DMS153 (cell line): ENCODE measurements at regions not wholly inside any gene's neighbourhood (a gene's known extent, or its start where the extent isn't known, plus 50 kb on each side); places are given as distances from the start of the nearest gene placed in this dataset.
"Not testable (repeated sequence)": the region's sequence is repeated elsewhere in the genome, so short reads cannot be mapped to it uniquely, and the experiment has no call there.

ENCODE experiments used
- DNase-seq: peaks from one replicate; lab custom pipeline; 2025; lab: John Stamatoyannopoulos, UW

GRCh38 chrX:115968436-115969252, 201.9 kb upstream of the AGTR2 start:
- no peak for DNase-seq

- DNase-seq: no peak
Measured at GRCh38 chrX:115970718-115971117, 199.8 kb upstream of the AGTR2 start.

GRCh38 chrX:115972717-115973116, 197.8 kb upstream of the AGTR2 start:
- no peak for DNase-seq

GRCh38 chrX:115978068-115978467, 192.5 kb upstream of the AGTR2 start:
- DNase-seq: no peak

- not testable (repeated sequence) for DNase-seq
Measured at GRCh38 chrX:115983148-115983547, 187.4 kb upstream of the AGTR2 start.

- not testable (repeated sequence) for DNase-seq
Measured at GRCh38 chrX:115987464-115987863, 183.1 kb upstream of the AGTR2 start.

GRCh38 chrX:115988825-115989224, 181.7 kb upstream of the AGTR2 start:
- DNase-seq: no peak

- DNase-seq: no peak
Measured at GRCh38 chrX:115989686-115990085, 180.9 kb upstream of the AGTR2 start.

GRCh38 chrX:116009346-116009745, 161.2 kb upstream of the AGTR2 start:
- no peak for DNase-seq

GRCh38 chrX:116009861-116010710, 160.5 kb upstream of the AGTR2 start:
- no peak for DNase-seq

- DNase-seq: no peak
Measured at GRCh38 chrX:116010939-116011338, 159.6 kb upstream of the AGTR2 start.

- DNase-seq: no peak
Measured at GRCh38 chrX:116031331-116031730, 139.2 kb upstream of the AGTR2 start.
